HL-60 (cell line): ENCODE measurements at regions not wholly inside any gene's neighbourhood (a gene's known extent, or its start where the extent isn't known, plus 50 kb on each side); places are given as distances from the start of the nearest gene placed in this dataset.

ENCODE experiments used
- DNase-seq, 2 experiments: peaks; one replicate each; pipeline ENCODE4 v3.0.0-alpha.2; 2010 to 2020; ENCODE audit warnings: low read depth in 1 of 2, low spot score in 1 of 2
- H3K27ac ChIP-seq: fragments of 250-450 bp; sonication (Bioruptor Pico); replicated peaks from 2 replicates; pipeline ENCODE4 v1.5.1; 2020; ENCODE audit warnings: mild to moderate bottlenecking, moderate library complexity
- H3K27me3 ChIP-seq: fragments of 250-450 bp; sonication (Bioruptor Pico); 2 replicates; pipeline ENCODE4 v1.5.1; 2021; ENCODE audit warnings: mild to moderate bottlenecking, moderate library complexity; ENCODE audit not compliant: insufficient read depth, poor library complexity, severe bottlenecking
- H3K4me3 ChIP-seq: replicated peaks from 2 replicates; pipeline ENCODE4 v1.5.1; 2011; ENCODE audit warnings: mild to moderate bottlenecking, control low read depth, low read length; ENCODE audit not compliant: insufficient read depth
- GABPA ChIP-seq: IDR thresholded peaks from 2 replicates; pipeline ENCODE4 v1.6.1; 2012; ENCODE audit warnings: low read depth
- POLR2AphosphoS5 ChIP-seq: IDR thresholded peaks from 2 replicates; pipeline ENCODE4 v1.6.1; 2012; ENCODE audit warnings: low read depth
- SPI1 ChIP-seq: IDR thresholded peaks from 2 replicates; pipeline ENCODE4 v1.6.1; 2012; ENCODE audit warnings: low read depth, mild to moderate bottlenecking, borderline replicate concordance
- TF ChIP-seq, protein P1 (sequence below): IDR thresholded peaks from 2 replicates; pipeline ENCODE4 v1.6.1; 2012; ENCODE audit warnings: low read depth; ENCODE audit not compliant: insufficient replicate concordance
- TF ChIP-seq, protein P2 (sequence below): IDR thresholded peaks from one replicate; pipeline ENCODE4 v1.5.1; 2011; ENCODE audit warnings: low read length, control low read depth, inconsistent platforms; ENCODE audit not compliant: insufficient read depth

DNA sequence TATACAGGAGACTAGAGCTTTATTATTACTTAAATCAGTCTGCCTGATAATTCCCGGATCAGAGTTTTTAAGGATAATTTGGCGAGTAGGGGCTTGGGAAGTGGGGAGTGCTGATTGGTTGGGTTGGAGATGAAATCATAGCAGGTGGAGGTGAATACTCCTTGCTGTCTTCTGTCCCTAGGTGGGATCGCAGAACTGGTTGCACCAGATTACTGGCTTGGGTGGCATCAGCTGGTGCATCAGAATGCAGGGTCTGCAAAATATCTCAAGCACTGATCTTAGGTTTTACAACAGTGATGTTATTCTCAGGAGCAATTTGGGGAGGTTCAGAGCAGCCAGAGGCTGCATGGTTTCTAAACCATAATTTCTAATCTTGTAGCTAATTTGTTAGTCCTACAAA, 68.1 kb downstream of the KIF4B start:
- no peaks in the 10 kb centered on the region for H3K27me3 ChIP-seq
- TF ChIP-seq GABPA (no peak), POLR2AphosphoS5 (no peak), SPI1 (no peak)
- TF ChIP-seq, protein P1, sequence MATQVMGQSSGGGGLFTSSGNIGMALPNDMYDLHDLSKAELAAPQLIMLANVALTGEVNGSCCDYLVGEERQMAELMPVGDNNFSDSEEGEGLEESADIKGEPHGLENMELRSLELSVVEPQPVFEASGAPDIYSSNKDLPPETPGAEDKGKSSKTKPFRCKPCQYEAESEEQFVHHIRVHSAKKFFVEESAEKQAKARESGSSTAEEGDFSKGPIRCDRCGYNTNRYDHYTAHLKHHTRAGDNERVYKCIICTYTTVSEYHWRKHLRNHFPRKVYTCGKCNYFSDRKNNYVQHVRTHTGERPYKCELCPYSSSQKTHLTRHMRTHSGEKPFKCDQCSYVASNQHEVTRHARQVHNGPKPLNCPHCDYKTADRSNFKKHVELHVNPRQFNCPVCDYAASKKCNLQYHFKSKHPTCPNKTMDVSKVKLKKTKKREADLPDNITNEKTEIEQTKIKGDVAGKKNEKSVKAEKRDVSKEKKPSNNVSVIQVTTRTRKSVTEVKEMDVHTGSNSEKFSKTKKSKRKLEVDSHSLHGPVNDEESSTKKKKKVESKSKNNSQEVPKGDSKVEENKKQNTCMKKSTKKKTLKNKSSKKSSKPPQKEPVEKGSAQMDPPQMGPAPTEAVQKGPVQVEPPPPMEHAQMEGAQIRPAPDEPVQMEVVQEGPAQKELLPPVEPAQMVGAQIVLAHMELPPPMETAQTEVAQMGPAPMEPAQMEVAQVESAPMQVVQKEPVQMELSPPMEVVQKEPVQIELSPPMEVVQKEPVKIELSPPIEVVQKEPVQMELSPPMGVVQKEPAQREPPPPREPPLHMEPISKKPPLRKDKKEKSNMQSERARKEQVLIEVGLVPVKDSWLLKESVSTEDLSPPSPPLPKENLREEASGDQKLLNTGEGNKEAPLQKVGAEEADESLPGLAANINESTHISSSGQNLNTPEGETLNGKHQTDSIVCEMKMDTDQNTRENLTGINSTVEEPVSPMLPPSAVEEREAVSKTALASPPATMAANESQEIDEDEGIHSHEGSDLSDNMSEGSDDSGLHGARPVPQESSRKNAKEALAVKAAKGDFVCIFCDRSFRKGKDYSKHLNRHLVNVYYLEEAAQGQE: no peak
- TF ChIP-seq, protein P2, sequence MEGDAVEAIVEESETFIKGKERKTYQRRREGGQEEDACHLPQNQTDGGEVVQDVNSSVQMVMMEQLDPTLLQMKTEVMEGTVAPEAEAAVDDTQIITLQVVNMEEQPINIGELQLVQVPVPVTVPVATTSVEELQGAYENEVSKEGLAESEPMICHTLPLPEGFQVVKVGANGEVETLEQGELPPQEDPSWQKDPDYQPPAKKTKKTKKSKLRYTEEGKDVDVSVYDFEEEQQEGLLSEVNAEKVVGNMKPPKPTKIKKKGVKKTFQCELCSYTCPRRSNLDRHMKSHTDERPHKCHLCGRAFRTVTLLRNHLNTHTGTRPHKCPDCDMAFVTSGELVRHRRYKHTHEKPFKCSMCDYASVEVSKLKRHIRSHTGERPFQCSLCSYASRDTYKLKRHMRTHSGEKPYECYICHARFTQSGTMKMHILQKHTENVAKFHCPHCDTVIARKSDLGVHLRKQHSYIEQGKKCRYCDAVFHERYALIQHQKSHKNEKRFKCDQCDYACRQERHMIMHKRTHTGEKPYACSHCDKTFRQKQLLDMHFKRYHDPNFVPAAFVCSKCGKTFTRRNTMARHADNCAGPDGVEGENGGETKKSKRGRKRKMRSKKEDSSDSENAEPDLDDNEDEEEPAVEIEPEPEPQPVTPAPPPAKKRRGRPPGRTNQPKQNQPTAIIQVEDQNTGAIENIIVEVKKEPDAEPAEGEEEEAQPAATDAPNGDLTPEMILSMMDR: no peak
- no peak overlapping the region for H3K4me3 ChIP-seq
- DNase-seq: no peak
- no peak overlapping the region for H3K27ac ChIP-seq

DNA sequence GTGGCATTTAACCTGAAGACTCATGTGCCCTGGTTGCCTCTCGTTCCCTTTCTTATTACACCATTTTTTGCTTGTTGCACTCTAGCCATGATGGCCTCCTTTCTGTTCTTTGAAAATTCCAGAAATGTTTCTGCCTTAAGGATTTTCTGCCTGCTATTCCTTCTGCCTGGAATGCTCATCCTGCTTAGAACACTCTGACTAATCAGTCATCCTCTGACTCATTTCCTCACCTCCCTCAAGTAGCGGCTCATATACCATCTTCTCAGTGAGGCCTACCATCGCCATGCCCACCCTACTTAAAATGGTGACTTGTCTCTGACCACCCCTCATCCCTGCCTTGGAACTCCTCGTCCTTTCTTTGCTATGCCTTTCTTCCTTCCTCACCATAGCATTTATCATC, 68.8 kb downstream of the KIF4B start:
- DNase-seq: no peak
- no peak overlapping the region for H3K27ac ChIP-seq
- H3K4me3 ChIP-seq: no peak overlapping the region
- no peaks in the 10 kb centered on the region for H3K27me3 ChIP-seq
- TF ChIP-seq GABPA (no peak), POLR2AphosphoS5 (no peak), SPI1 (no peak)
- TF ChIP-seq, protein P2: no peak
- TF ChIP-seq, protein P1: no peak

DNA sequence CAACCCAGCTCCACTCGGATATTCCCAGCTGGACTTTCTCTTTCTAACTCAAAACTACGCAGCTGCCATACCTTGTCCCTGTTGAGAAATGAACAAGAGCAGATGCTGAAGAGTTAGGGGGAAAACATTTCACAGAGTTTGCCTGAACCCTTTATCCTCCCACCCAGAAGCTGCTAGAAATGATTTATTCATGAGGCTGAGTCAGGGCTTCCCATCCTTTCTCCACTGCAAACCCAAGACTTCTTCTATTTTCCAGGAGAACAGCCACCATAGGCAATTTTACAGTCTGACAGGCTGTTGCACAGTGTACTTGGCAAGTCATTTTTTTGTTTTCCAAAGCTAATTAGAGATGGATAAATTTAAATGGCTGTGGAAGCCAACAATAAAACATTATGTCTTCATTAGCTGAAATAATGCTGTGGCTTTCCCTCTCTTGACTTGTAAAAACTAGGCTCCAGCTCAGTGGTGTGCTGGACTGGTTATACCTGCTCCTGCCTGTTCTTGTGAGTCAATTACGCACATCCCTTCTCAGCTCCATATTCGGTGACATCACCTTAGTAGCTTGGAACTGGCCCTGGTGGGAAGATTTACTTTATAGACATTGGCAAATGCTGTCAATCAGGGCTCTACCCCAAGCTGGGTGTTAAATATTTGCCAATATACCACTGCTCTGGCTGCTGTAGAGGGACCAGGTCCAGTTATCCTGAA, 71.9 kb downstream of the KIF4B start:
- Histone ChIP-seq H3K27ac (no peak overlapping the region), H3K27me3 (no peaks in the 10 kb centered on the region), H3K4me3 (no peak overlapping the region)
- TF ChIP-seq, protein P2: no peak
- no peak for TF ChIP-seq GABPA
- TF ChIP-seq POLR2AphosphoS5: no peak
- TF ChIP-seq SPI1: no peak
- TF ChIP-seq, protein P1: no peak
- DNase-seq: no peak
